Ishikawa (cell line): ENCODE measurements at regions not wholly inside any gene's neighbourhood (a gene's known extent, or its start where the extent isn't known, plus 50 kb on each side); places are given as distances from the start of the nearest gene placed in this dataset.

ENCODE experiments used
- CEBPB ChIP-seq: IDR thresholded peaks from 2 replicates; pipeline ENCODE4 v1.6.1; 2012
- CREB1 ChIP-seq: IDR thresholded peaks from 2 replicates; pipeline ENCODE4 v1.6.1; 2012; ENCODE audit warnings: low read depth
- EGR1 ChIP-seq: IDR thresholded peaks from 2 replicates; pipeline ENCODE4 v1.6.1; 2012
- EP300 ChIP-seq: IDR thresholded peaks from 2 replicates; pipeline ENCODE4 v1.6.1; 2012; ENCODE audit warnings: borderline replicate concordance
- FOXM1 ChIP-seq: IDR thresholded peaks from 2 replicates; pipeline ENCODE4 v1.6.1; 2012; ENCODE audit warnings: low read depth, borderline replicate concordance
- MAX ChIP-seq: IDR thresholded peaks from 2 replicates; pipeline ENCODE4 v1.6.1; 2012
- NFIC ChIP-seq: IDR thresholded peaks from 2 replicates; pipeline ENCODE4 v1.6.1; 2012
- RAD21 ChIP-seq: IDR thresholded peaks from 2 replicates; pipeline ENCODE4 v1.6.1; 2012; ENCODE audit warnings: low read depth
- REST ChIP-seq: IDR thresholded peaks from 2 replicates; pipeline ENCODE4 v1.6.1; 2012; ENCODE audit warnings: low read depth, mild to moderate bottlenecking
- TAF1 ChIP-seq: IDR thresholded peaks from 2 replicates; pipeline ENCODE4 v1.6.1; 2012; ENCODE audit warnings: low read depth, mild to moderate bottlenecking
- TCF12 ChIP-seq: IDR thresholded peaks from 2 replicates; pipeline ENCODE4 v1.6.1; 2012; ENCODE audit warnings: low read depth
- TEAD4 ChIP-seq: IDR thresholded peaks from 2 replicates; pipeline ENCODE4 v1.6.1; 2012
- USF1 ChIP-seq: IDR thresholded peaks from 2 replicates; pipeline ENCODE4 v1.6.1; 2012
- YY1 ChIP-seq: IDR thresholded peaks from 2 replicates; pipeline ENCODE4 v1.6.1; 2012; ENCODE audit warnings: low read depth
- ZBTB7A ChIP-seq: IDR thresholded peaks from 2 replicates; pipeline ENCODE4 v1.6.1; 2012; ENCODE audit warnings: low read depth

- no peak for TF ChIP-seq FOXM1
- no peak for TF ChIP-seq EP300
These were observed 161.5 kb upstream of the ZEB2 start for GRCh38 chr2:144681389-144681788.

- TF ChIP-seq EP300 (no peak), CEBPB (no peak), ZBTB7A (no peak), NFIC (no peak), REST (no peak), TAF1 (no peak), USF1 (no peak), YY1 (no peak), CREB1 (no peak), EGR1 (no peak), TCF12 (no peak)
These were observed 160.0 kb upstream of the ZEB2 start for GRCh38 chr2:144679942-144680341.

GRCh38 chr2:144678736-144679135 lies 158.8 kb upstream of the ZEB2 start:
- TF ChIP-seq ZBTB7A = no peak
- TF ChIP-seq CEBPB = no peak
- no peak for TF ChIP-seq RAD21
- no peak for TF ChIP-seq YY1
- TF ChIP-seq USF1 = no peak
- no peak for TF ChIP-seq NFIC
- TF ChIP-seq TAF1 = no peak
- TF ChIP-seq MAX = no peak
- TF ChIP-seq TCF12 = no peak
- TF ChIP-seq EP300 = no peak
- TF ChIP-seq CREB1 = no peak
- no peak for TF ChIP-seq EGR1
- TF ChIP-seq REST = no peak
- TF ChIP-seq TEAD4 = no peak
- TF ChIP-seq FOXM1 = no peak

- no peak for TF ChIP-seq EGR1
- no peak for TF ChIP-seq USF1
- TF ChIP-seq MAX = no peak
- no peak for TF ChIP-seq CREB1
- no peak for TF ChIP-seq TEAD4
- no peak for TF ChIP-seq TCF12
- TF ChIP-seq ZBTB7A = no peak
- no peak for TF ChIP-seq NFIC
These were observed 155.8 kb upstream of the ZEB2 start for GRCh38 chr2:144675731-144676130.

GRCh38 chr2:144675331-144675730 lies 155.4 kb upstream of the ZEB2 start:
- TF ChIP-seq NFIC (no peak), EP300 (no peak), MAX (no peak), TEAD4 (no peak), EGR1 (no peak), RAD21 (no peak), CEBPB (no peak), YY1 (no peak), ZBTB7A (no peak), TCF12 (no peak), FOXM1 (no peak), USF1 (no peak)

GRCh38 chr2:144674071-144674470 lies 154.2 kb upstream of the ZEB2 start:
- TF ChIP-seq TEAD4 (no peak), MAX (no peak), EP300 (no peak), YY1 (no peak), REST (no peak), FOXM1 (no peak), ZBTB7A (no peak), RAD21 (no peak)
